ENCODE measurements at regions not wholly inside any gene's neighbourhood (a gene's known extent, or its start where the extent isn't known, plus 50 kb on each side); places are given as distances from the start of the nearest gene placed in this dataset.
A peak's percentile ranks its signal among the peaks of the same experiment; 100 is the strongest.
"Not testable (repeated sequence)": the region's sequence is repeated elsewhere in the genome, so short reads cannot be mapped to it uniquely, and the experiment has no call there.

DNA sequence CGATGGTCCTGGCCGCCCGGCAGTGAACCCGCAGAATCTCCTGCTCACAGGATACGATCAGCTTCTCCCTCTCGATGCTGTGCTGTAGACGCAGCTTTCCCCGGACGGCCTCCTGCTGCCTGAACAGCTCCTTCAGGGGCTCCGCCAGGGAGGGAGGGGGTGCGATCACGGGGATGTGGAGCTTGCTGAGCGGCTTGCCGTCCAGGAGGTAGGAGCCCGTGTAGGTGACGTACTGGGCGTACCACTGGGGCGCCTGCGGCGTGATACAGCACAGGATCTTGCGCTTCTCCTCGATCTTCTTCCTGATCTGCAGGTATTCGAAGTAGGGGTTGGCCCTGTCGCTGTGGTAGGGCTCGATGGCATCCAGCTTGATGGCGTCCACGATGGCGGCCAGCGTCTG lies 189.6 kb upstream of the CXorf51B start:
- H3K27me3 ChIP-seq (ENCODE audit: insufficient read depth, low read length, poor library complexity); H3K36me3 ChIP-seq (ENCODE audit: control insufficient read depth, insufficient read depth, low read length); H3K4me3 ChIP-seq (ENCODE audit: low read length); H3K4me1 ChIP-seq (ENCODE audit: control insufficient read depth, low read depth, low read length); H2AK5ac ChIP-seq (ENCODE audit: low read length); H2BK15ac ChIP-seq (replicated peaks; ENCODE audit: low read depth); H3K79me2 ChIP-seq (ENCODE audit: control insufficient read depth, insufficient read depth, low read length); H3K9ac ChIP-seq (ENCODE audit: low read length); H2BK5ac ChIP-seq (ENCODE audit: low read length); H3K79me1 ChIP-seq (ENCODE audit: low read length); H4K5ac ChIP-seq (ENCODE audit: low read length); H3K23ac ChIP-seq (ENCODE audit: low read length); H4K8ac ChIP-seq (ENCODE audit: low read depth, low read length); H3K4ac ChIP-seq (ENCODE audit: low read depth, low read length); H3K56ac ChIP-seq (ENCODE audit: low read length); H3K27ac ChIP-seq (ENCODE audit: low read depth, low read length); H3K4me2 ChIP-seq (ENCODE audit: low read length); H3K18ac ChIP-seq (ENCODE audit: low read length); DNase-seq; H2BK120ac ChIP-seq (ENCODE audit: low read depth, low read length): not testable (repeated sequence)
- no CpG with 5 or more reads among the region's 29 CpGs for WGBS (ENCODE audit: extremely low coverage, insufficient coverage, low lambda C conversion rate)

DNA sequence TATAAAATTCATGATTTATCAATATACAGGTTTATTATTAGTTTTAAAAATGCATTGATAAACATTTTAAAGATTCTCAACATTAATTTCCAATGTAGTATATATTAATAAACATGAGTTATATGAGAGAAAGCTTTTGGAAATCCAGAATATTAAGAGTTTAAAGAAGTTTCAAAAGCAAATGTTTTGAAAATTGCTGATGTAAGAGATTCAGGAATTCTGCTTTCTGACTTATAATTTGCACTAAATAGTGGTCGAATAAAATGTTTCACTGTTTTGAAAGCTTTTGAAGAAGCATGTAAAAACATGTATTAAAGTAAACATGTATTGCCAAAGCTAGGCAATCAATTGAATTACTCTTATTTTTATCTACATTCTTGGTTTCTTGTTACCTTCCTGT lies 151.2 kb upstream of the CXorf51B start:
- Histone ChIP-seq H3K23ac (ENCODE audit: low read length) (no peak overlapping the region), H4K8ac (ENCODE audit: low read depth, low read length) (no peak overlapping the region), H3K4me1 (ENCODE audit: control insufficient read depth, low read depth, low read length) (no peaks in the 10 kb centered on the region), H3K4ac (ENCODE audit: low read depth, low read length) (no peak overlapping the region), H4K5ac (ENCODE audit: low read length) (no peak overlapping the region), H2AK5ac (ENCODE audit: low read length) (no peak overlapping the region), H2BK15ac (replicated peaks; ENCODE audit: low read depth) (no peak overlapping the region), H3K9ac (ENCODE audit: low read length) (no peak overlapping the region), H3K36me3 (ENCODE audit: control insufficient read depth, insufficient read depth, low read length) (no peaks in the 10 kb centered on the region), H3K79me2 (ENCODE audit: control insufficient read depth, insufficient read depth, low read length) (no peaks in the 10 kb centered on the region), H3K18ac (ENCODE audit: low read length) (no peak overlapping the region), H3K4me3 (ENCODE audit: low read length) (no peak overlapping the region), H2BK5ac (ENCODE audit: low read length) (no peak overlapping the region), H2BK120ac (ENCODE audit: low read depth, low read length) (no peak overlapping the region), H3K79me1 (ENCODE audit: low read length) (no peaks in the 10 kb centered on the region), H3K27ac (ENCODE audit: low read depth, low read length) (no peak overlapping the region), H3K27me3 (ENCODE audit: insufficient read depth, low read length, poor library complexity) (no peaks in the 10 kb centered on the region), H3K4me2 (ENCODE audit: low read length) (no peak overlapping the region), H3K56ac (ENCODE audit: low read length) (no peak overlapping the region)
- no peak for DNase-seq
- WGBS (ENCODE audit: extremely low coverage, insufficient coverage, low lambda C conversion rate), result no CpG with 5 or more reads among the region's 1 CpG

DNA sequence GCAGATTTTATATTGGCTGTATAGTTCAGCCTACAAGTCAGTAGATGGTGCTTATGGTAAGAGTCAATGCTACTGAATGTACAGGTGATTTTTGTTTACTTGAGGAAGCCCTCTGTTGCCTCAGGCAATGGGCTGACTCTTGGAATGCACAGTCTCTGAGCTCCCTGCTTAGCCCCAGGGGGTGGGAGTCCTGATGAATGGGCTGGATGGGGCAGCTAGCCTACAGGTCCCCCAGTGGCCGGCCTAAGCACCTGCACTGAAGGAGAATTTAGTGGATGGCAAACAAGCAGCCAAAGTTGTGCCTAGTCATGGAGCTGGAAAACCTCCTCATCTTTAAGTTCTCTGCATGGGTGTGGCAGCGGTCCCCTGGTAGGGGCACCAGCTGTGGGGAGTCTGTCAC lies 101.8 kb upstream of the CXorf51B start:
- no peak overlapping the region for H3K4me2 ChIP-seq (ENCODE audit: low read length)
- DNase-seq, result peak; percentile 58
- no peak overlapping the region for H3K27ac ChIP-seq (ENCODE audit: low read depth, low read length)
- no peak overlapping the region for H3K56ac ChIP-seq (ENCODE audit: low read length)
- no peak overlapping the region for H2AK5ac ChIP-seq (ENCODE audit: low read length)
- H3K23ac ChIP-seq (ENCODE audit: low read length), result no peak overlapping the region
- no peak overlapping the region for H4K8ac ChIP-seq (ENCODE audit: low read depth, low read length)
- no peak overlapping the region for H2BK5ac ChIP-seq (ENCODE audit: low read length)
- no peaks in the 10 kb centered on the region for H3K36me3 ChIP-seq (ENCODE audit: control insufficient read depth, insufficient read depth, low read length)
- WGBS (ENCODE audit: extremely low coverage, insufficient coverage, low lambda C conversion rate), result no CpG with 5 or more reads among the region's 2 CpGs
- no peaks in the 10 kb centered on the region for H3K4me1 ChIP-seq (ENCODE audit: control insufficient read depth, low read depth, low read length)
- H2BK15ac ChIP-seq (replicated peaks; ENCODE audit: low read depth), result no peak overlapping the region
- H2BK120ac ChIP-seq (ENCODE audit: low read depth, low read length), result no peak overlapping the region
- H3K79me1 ChIP-seq (ENCODE audit: low read length), result no peaks in the 10 kb centered on the region
- H3K4me3 ChIP-seq (ENCODE audit: low read length), result no peak overlapping the region
- H3K27me3 ChIP-seq (ENCODE audit: insufficient read depth, low read length, poor library complexity), result no peaks in the 10 kb centered on the region
- no peak overlapping the region for H3K4ac ChIP-seq (ENCODE audit: low read depth, low read length)
- no peak overlapping the region for H3K18ac ChIP-seq (ENCODE audit: low read length)
- no peaks in the 10 kb centered on the region for H3K79me2 ChIP-seq (ENCODE audit: control insufficient read depth, insufficient read depth, low read length)
- no peak overlapping the region for H3K9ac ChIP-seq (ENCODE audit: low read length)
- H4K5ac ChIP-seq (ENCODE audit: low read length), result no peak overlapping the region

DNA sequence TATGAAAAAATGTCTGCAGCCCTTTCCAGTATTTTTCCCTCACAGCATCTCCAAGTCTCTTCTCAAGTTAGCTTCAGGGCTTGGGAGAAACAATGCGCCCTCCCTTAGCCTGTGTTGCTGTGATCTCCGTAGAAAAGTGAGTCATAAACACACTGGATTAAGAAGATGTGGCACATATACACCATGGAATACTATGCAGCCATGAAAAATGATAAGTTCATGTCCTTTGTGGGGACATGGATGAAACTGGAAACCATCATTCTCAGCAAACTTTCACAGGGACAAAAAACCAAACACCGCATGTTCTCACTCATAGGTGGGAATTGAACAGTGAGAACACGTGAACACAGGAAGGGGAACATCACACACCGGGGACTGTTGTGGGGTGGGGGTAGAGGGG lies 100.7 kb upstream of the CXorf51B start:
- H3K4me3 ChIP-seq (ENCODE audit: low read length); H3K36me3 ChIP-seq (ENCODE audit: control insufficient read depth, insufficient read depth, low read length); H3K4me2 ChIP-seq (ENCODE audit: low read length); DNase-seq; H3K79me1 ChIP-seq (ENCODE audit: low read length); H3K4me1 ChIP-seq (ENCODE audit: control insufficient read depth, low read depth, low read length); H2BK120ac ChIP-seq (ENCODE audit: low read depth, low read length); H3K27me3 ChIP-seq (ENCODE audit: insufficient read depth, low read length, poor library complexity); H2BK15ac ChIP-seq (replicated peaks; ENCODE audit: low read depth); H3K18ac ChIP-seq (ENCODE audit: low read length); H3K27ac ChIP-seq (ENCODE audit: low read depth, low read length); H4K5ac ChIP-seq (ENCODE audit: low read length); H3K23ac ChIP-seq (ENCODE audit: low read length); H2AK5ac ChIP-seq (ENCODE audit: low read length); H3K56ac ChIP-seq (ENCODE audit: low read length); H3K9ac ChIP-seq (ENCODE audit: low read length); H3K79me2 ChIP-seq (ENCODE audit: control insufficient read depth, insufficient read depth, low read length); H4K8ac ChIP-seq (ENCODE audit: low read depth, low read length); H3K4ac ChIP-seq (ENCODE audit: low read depth, low read length); H2BK5ac ChIP-seq (ENCODE audit: low read length): not testable (repeated sequence)
- no CpG with 5 or more reads among the region's 5 CpGs for WGBS (ENCODE audit: extremely low coverage, insufficient coverage, low lambda C conversion rate)

DNA sequence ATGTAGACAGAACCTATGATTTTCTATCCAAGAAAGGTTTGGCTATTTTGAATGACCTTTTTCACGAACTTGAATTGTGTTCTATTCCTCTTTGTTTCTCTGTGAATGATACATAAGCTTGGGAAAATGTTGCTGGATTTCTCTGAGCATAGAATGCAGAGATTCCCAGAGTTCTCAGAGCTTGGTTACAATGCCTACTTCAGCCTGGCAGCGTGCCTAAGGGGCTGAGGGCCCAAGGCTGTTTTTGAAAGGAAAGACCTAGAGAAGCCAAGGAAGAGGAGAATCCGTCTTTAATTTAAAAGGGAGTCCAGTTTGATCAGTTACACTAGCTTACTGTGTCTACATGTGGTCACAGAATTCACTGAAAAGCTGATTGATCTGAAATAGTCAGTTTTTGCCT lies 55.3 kb upstream of the CXorf51B start:
- Histone ChIP-seq H3K9ac (ENCODE audit: low read length) (no peak overlapping the region), H4K8ac (ENCODE audit: low read depth, low read length) (no peak overlapping the region), H3K36me3 (ENCODE audit: control insufficient read depth, insufficient read depth, low read length) (no peaks in the 10 kb centered on the region)

DNA sequence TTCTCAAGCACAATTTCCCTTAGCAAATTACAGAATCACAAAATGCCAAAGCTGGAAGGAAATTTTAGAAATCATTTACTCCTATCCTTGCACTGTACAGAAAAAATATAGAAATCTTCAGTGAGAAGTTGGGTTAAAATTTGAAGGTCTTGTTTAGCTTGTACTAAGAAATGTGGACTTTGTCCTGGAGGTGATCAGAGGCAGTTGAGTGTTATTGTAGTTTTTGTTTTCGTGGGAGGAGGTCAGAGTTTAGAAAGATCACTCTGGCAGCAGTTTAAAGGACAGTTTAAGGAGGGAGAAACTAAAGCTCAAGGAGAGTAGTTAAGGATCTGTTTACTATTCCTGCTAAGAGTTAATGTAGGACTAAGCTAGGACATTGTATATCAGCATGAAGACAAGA lies 54.4 kb upstream of the CXorf51B start:
- H2BK15ac ChIP-seq (replicated peaks; ENCODE audit: low read depth), result no peak overlapping the region
- H2BK5ac ChIP-seq (ENCODE audit: low read length), result no peak overlapping the region
- no peak overlapping the region for H3K4ac ChIP-seq (ENCODE audit: low read depth, low read length)
- H4K5ac ChIP-seq (ENCODE audit: low read length), result no peak overlapping the region
- H3K56ac ChIP-seq (ENCODE audit: low read length), result no peak overlapping the region
- no peaks in the 10 kb centered on the region for H3K79me2 ChIP-seq (ENCODE audit: control insufficient read depth, insufficient read depth, low read length)
- DNase-seq, result peak; percentile 14
- no peaks in the 10 kb centered on the region for H3K27me3 ChIP-seq (ENCODE audit: insufficient read depth, low read length, poor library complexity)
- WGBS (ENCODE audit: extremely low coverage, insufficient coverage, low lambda C conversion rate), result no CpG with 5 or more reads among the region's 1 CpG
- H2BK120ac ChIP-seq (ENCODE audit: low read depth, low read length), result no peak overlapping the region
- no peaks in the 10 kb centered on the region for H3K4me1 ChIP-seq (ENCODE audit: control insufficient read depth, low read depth, low read length)
- H2AK5ac ChIP-seq (ENCODE audit: low read length), result no peak overlapping the region
- H3K79me1 ChIP-seq (ENCODE audit: low read length), result no peaks in the 10 kb centered on the region
- H3K27ac ChIP-seq (ENCODE audit: low read depth, low read length), result no peak overlapping the region
- H3K18ac ChIP-seq (ENCODE audit: low read length), result no peak overlapping the region
- H3K36me3 ChIP-seq (ENCODE audit: control insufficient read depth, insufficient read depth, low read length), result no peaks in the 10 kb centered on the region
- H3K4me3 ChIP-seq (ENCODE audit: low read length), result no peak overlapping the region
- H3K9ac ChIP-seq (ENCODE audit: low read length), result no peak overlapping the region
- no peak overlapping the region for H3K4me2 ChIP-seq (ENCODE audit: low read length)
- no peak overlapping the region for H4K8ac ChIP-seq (ENCODE audit: low read depth, low read length)
- H3K23ac ChIP-seq (ENCODE audit: low read length), result no peak overlapping the region

More for the DNA sequence above, 55.3 kb upstream of the CXorf51B start:
- Histone ChIP-seq H3K4ac (ENCODE audit: low read depth, low read length) (no peak overlapping the region), H3K79me2 (ENCODE audit: control insufficient read depth, insufficient read depth, low read length) (no peaks in the 10 kb centered on the region), H3K18ac (ENCODE audit: low read length) (no peak overlapping the region), H4K5ac (ENCODE audit: low read length) (no peak overlapping the region), H2BK5ac (ENCODE audit: low read length) (no peak overlapping the region), H3K4me1 (ENCODE audit: control insufficient read depth, low read depth, low read length) (no peaks in the 10 kb centered on the region), H2BK120ac (ENCODE audit: low read depth, low read length) (no peak overlapping the region), H3K27me3 (ENCODE audit: insufficient read depth, low read length, poor library complexity) (no peaks in the 10 kb centered on the region), H2AK5ac (ENCODE audit: low read length) (no peak overlapping the region), H3K27ac (ENCODE audit: low read depth, low read length) (no peak overlapping the region), H3K79me1 (ENCODE audit: low read length) (no peaks in the 10 kb centered on the region), H3K4me2 (ENCODE audit: low read length) (no peak overlapping the region), H3K23ac (ENCODE audit: low read length) (no peak overlapping the region), H2BK15ac (replicated peaks; ENCODE audit: low read depth) (no peak overlapping the region), H3K4me3 (ENCODE audit: low read length) (no peak overlapping the region), H3K56ac (ENCODE audit: low read length) (no peak overlapping the region)
- WGBS (ENCODE audit: extremely low coverage, insufficient coverage, low lambda C conversion rate), result no CpG with 5 or more reads among the region's 3 CpGs
- DNase-seq, result no peak
